Fibroblast of lung (primary cell): ENCODE measurements at regions not wholly inside any gene's neighbourhood (a gene's known extent, or its start where the extent isn't known, plus 50 kb on each side); places are given as distances from the start of the nearest gene placed in this dataset.

ENCODE experiments used
- CTCF ChIP-seq, 2 donors: IDR thresholded peaks in 1 of 2; conservative IDR thresholded peaks in 1 of 2; 1 replicate in 1 of 2; 2 replicates in 1 of 2; pipeline ENCODE4 v1.5.1; 2011 to 2012; ENCODE audit warnings: low read length in 2 of 2, control low read depth in 1 of 2, inconsistent platforms in 1 of 2, low read depth in 1 of 2, mild to moderate bottlenecking in 1 of 2
- EZH2 ChIP-seq: IDR thresholded peaks from 2 replicates; pipeline ENCODE4 v1.5.1; 2012; ENCODE audit warnings: low read length, control low read depth, mild to moderate bottlenecking; ENCODE audit errors: missing control alignments

- TF ChIP-seq CTCF (conservative IDR thresholded peaks at IDR 0.05 in 1 of 2, IDR thresholded peaks at IDR 0.05 in 1 of 2; ENCODE audit: low read depth in 1 of 2, low read length in 2 of 2), result no peak
- no peak for TF ChIP-seq EZH2
Observed at GRCh38 chr1:2860476-2861142, 59.1 kb upstream of the TTC34 start.
